Stomach (tissue), 8 donors: ENCODE measurements at regions not wholly inside any gene's neighbourhood (a gene's known extent, or its start where the extent isn't known, plus 50 kb on each side); places are given as distances from the start of the nearest gene placed in this dataset.

Source experiments
- DNase-seq, 2 donors: peaks; one replicate each; pipeline versions ENCODE4 v3.0.0 to v3.0.0-alpha.2; 2013 to 2019
- H3K27ac ChIP-seq, 5 donors: fragments of 200-600 bp in 4 of 5; sonication (generic) in 4 of 5; one replicate each; pipeline ENCODE4 v1.5.1; 2013 to 2019; ENCODE audit warnings: mild to moderate bottlenecking in 1 of 5, moderate library complexity in 1 of 5
- H3K27me3 ChIP-seq, 3 donors: fragments of 200-600 bp; sonication (generic); one replicate each; pipeline ENCODE4 v1.5.1; 2017 to 2019; ENCODE audit warnings: mixed run types in 1 of 3
- H3K36me3 ChIP-seq, 4 donors: fragments of 200-600 bp; sonication (generic); 1 replicate in 3 of 4; 2 replicates in 1 of 4; pipeline ENCODE4 v1.5.1; 2016 to 2019
- H3K4me1 ChIP-seq, 4 donors: fragments of 200-600 bp; sonication (generic); one replicate each; pipeline ENCODE4 v1.5.1; 2016 to 2019
- H3K4me3 ChIP-seq, 4 donors: fragments of 200-600 bp; sonication (generic) in 3 of 4; one replicate each; pipeline ENCODE4 v1.5.1; 2016 to 2019; ENCODE audit warnings: mild to moderate bottlenecking in 1 of 4
- H3K9me3 ChIP-seq, 4 donors: fragments of 200-600 bp; sonication (generic); one replicate each; pipeline ENCODE4 v1.5.1; 2016 to 2019
- EP300 ChIP-seq: sonication (generic); formaldehyde crosslinking; IDR thresholded peaks from one replicate; pipeline ENCODE4 v1.6.1; 2017; ENCODE audit warnings: antibody characterized with exemption
- POLR2A ChIP-seq, 4 donors: fragments of 450-650 bp; IDR thresholded peaks; one replicate each; pipeline ENCODE4 v1.6.1; 2016; ENCODE audit warnings: antibody characterized with exemption in 4 of 4, control low read depth in 2 of 4, mild to moderate bottlenecking in 1 of 4, moderate library complexity in 1 of 4
- POLR2AphosphoS5 ChIP-seq, 3 donors: sonication (generic); formaldehyde crosslinking; IDR thresholded peaks; one replicate each; pipeline ENCODE4 v1.6.1; 2016; ENCODE audit warnings: antibody characterized with exemption in 3 of 3
- WGBS, 5 donors: extraction: QIAGEN DNeasy Blood & Tissue Kit in 3 of 5; methylation state at CpG; one replicate each; pipeline versions ENCODE4 v1.1.5 to v1.1.7; 2013 to 2018; 5-methylcytosine and 5-hydroxymethylcytosine counted together
- intact Hi-C: fragments of 100-400 bp; cut with DNase I; formaldehyde crosslinking; loops from one replicate; pipeline ENCODE4 v1.15.1; 2023; ENCODE audit warnings: low total_unique reads
- TF ChIP-seq, protein P1 (sequence below), 7 experiments: fragments of 450-650 bp in 4 of 7; fragments of 200-600 bp in 3 of 7; sonication (generic) in 3 of 7; IDR thresholded peaks; one replicate each; pipeline ENCODE4 v1.5.1; 2016 to 2019; ENCODE audit warnings: antibody characterized with exemption in 7 of 7, control low read depth in 2 of 7, mild to moderate bottlenecking in 1 of 7
- donor health status: healthy with polysubstance abuse.
- donor health status: Bipolar disorder and iron deficiency.
- donor health status: healthy.

DNA sequence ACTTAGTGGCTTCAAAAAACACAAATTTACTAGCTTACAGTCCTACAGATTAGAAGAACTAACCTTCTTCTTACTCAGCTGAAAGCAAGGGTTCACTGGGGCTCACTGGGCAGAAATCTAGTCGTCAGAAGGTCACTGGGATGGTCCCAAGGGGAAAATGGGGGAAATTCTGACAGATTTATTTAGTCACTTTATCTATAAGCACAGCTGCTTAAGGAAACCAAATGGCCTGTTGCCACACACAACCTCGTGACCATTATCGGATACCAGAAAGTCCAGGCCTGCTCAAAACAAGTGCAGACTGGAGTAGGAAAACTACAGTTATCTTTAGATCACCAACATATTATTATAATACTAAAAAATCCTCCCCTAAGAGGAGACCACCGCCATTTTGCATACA, 374.6 kb upstream of the ASIC2 start:
- TF ChIP-seq EP300, result no peak
- no peak for TF ChIP-seq POLR2A (IDR thresholded peaks at IDR 0.05)
- TF ChIP-seq, protein P1, sequence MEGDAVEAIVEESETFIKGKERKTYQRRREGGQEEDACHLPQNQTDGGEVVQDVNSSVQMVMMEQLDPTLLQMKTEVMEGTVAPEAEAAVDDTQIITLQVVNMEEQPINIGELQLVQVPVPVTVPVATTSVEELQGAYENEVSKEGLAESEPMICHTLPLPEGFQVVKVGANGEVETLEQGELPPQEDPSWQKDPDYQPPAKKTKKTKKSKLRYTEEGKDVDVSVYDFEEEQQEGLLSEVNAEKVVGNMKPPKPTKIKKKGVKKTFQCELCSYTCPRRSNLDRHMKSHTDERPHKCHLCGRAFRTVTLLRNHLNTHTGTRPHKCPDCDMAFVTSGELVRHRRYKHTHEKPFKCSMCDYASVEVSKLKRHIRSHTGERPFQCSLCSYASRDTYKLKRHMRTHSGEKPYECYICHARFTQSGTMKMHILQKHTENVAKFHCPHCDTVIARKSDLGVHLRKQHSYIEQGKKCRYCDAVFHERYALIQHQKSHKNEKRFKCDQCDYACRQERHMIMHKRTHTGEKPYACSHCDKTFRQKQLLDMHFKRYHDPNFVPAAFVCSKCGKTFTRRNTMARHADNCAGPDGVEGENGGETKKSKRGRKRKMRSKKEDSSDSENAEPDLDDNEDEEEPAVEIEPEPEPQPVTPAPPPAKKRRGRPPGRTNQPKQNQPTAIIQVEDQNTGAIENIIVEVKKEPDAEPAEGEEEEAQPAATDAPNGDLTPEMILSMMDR (IDR thresholded peaks at IDR 0.05), result no peak
- TF ChIP-seq POLR2AphosphoS5 (IDR thresholded peaks at IDR 0.05), result no peak
- H3K27ac ChIP-seq, result no peak overlapping the region
- H3K4me3 ChIP-seq, result no peak overlapping the region
- no peaks in the 10 kb centered on the region for H3K9me3 ChIP-seq
- H3K27me3 ChIP-seq, result peaks cover 0 to 17% (median 0%) of the 10 kb centered on the region in 3 donors
- peak in 1 of 2 donors; percentile 16 for DNase-seq
- H3K36me3 ChIP-seq, result no peaks in the 10 kb centered on the region
- 47 to 69% (median 59%) methylated on average over 4 of the region's 4 CpGs for WGBS, 5 donors
- peaks cover 0 to 5% (median 0%) of the 10 kb centered on the region in 4 donors for H3K4me1 ChIP-seq
- intact Hi-C loops, result no loop called here

DNA sequence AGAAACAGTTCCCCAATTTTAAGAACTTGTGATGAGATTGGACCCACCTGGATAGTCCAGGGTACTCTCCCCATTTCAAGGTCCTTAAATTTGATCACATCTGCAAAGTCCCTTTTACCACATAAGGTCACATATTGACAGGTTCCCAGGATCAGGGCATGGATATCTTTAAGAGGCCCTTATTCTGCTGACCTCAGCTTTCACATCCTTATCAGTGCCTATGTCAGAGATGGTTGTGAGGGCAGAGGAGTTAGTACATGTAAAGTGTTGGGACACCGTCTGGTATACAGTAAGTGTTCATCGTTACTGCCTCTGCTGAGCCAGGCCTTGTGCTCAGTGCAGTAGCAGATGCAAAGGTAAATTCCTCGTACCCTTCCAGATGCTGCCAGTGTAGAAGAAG, 375.4 kb upstream of the ASIC2 start:
- Histone ChIP-seq H3K4me3 (no peak overlapping the region), H3K9me3 (no peaks in the 10 kb centered on the region), H3K36me3 (no peaks in the 10 kb centered on the region), H3K27ac (no peak overlapping the region), H3K27me3 (peaks cover 0 to 21% (median 0%) of the 10 kb centered on the region in 3 donors), H3K4me1 (peaks cover 0 to 5% (median 0%) of the 10 kb centered on the region in 4 donors)
- 86 to 94% (median 91%) methylated on average over 3 of the region's 3 CpGs for WGBS, 5 donors
- intact Hi-C loops, result no loop called here
- TF ChIP-seq EP300 (no peak), POLR2A (IDR thresholded peaks at IDR 0.05) (no peak), POLR2AphosphoS5 (IDR thresholded peaks at IDR 0.05) (no peak)
- TF ChIP-seq, protein P1 (IDR thresholded peaks at IDR 0.05), result no peak
- DNase-seq, result no peak

DNA sequence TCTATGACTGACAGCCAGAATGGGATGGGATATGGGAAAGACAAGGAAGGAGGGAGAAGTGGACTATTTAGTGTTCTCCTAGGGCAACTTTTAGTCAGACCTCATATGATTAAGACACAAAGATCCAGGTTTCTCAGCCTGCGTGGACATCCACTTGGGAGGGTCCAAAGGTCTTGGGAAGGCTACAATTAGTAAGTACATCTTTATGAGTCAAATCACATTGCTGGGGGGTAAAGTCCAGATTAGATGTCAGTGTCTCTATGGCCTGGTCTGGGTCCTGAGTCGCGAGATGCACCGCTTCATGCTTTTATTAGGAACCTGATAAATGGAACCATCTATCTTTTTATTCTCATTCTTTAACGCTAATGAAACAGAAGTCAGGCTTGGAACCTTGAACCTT, 378.4 kb upstream of the ASIC2 start:
- 83 to 91% (median 89%) methylated on average over 5 of the region's 5 CpGs for WGBS, 5 donors
- Histone ChIP-seq H3K27me3 (peaks cover 0 to 12% (median 0%) of the 10 kb centered on the region in 3 donors), H3K4me1 (peaks cover 0 to 5% (median 0%) of the 10 kb centered on the region in 4 donors), H3K27ac (no peak overlapping the region), H3K9me3 (no peaks in the 10 kb centered on the region), H3K36me3 (no peaks in the 10 kb centered on the region), H3K4me3 (no peak overlapping the region)
- no peak for DNase-seq
- intact Hi-C loops, result no loop called here
- no peak for TF ChIP-seq POLR2AphosphoS5 (IDR thresholded peaks at IDR 0.05)
- no peak for TF ChIP-seq EP300
- TF ChIP-seq, protein P1 (IDR thresholded peaks at IDR 0.05), result no peak
- no peak for TF ChIP-seq POLR2A (IDR thresholded peaks at IDR 0.05)

DNA sequence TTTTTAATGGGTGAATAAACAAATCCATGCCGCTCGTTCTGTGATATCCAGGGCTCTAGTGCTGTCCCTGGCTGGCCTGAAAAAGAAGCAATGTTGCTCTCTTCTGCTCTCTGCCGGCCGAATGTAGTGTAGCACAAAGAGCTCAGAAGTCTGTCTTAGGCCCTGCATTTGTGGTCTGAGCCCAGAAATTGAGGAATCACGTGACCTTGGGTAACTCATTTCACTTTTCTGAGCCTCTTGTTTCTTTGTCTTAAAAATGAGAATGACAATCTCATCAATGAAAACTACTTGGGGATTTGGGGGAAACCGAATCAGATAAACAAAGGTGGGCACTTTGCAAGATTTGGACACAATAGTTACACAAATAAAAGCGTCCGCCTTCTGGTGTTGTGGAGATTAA, 381.6 kb upstream of the ASIC2 start:
- Histone ChIP-seq H3K9me3 (no peaks in the 10 kb centered on the region), H3K27ac (no peak overlapping the region), H3K27me3 (peaks cover 0 to 4% (median 0%) of the 10 kb centered on the region in 3 donors), H3K4me1 (no peaks in the 10 kb centered on the region), H3K4me3 (no peak overlapping the region), H3K36me3 (no peaks in the 10 kb centered on the region)
- DNase-seq, result peak; percentile 51 to 85
- TF ChIP-seq, protein P1 (IDR thresholded peaks at IDR 0.05), result peak in 5 of 7 experiments; percentile 49 to 61 (median 55)
- TF ChIP-seq POLR2A (IDR thresholded peaks at IDR 0.05), result no peak
- intact Hi-C loops, result no loop called here
- 20 to 28% (median 24%) methylated on average over 8 of the region's 8 CpGs for WGBS, 5 donors
